Cardiac septum (tissue), 1 donor: ENCODE measurements at regions not wholly inside any gene's neighbourhood (a gene's known extent, or its start where the extent isn't known, plus 50 kb on each side); places are given as distances from the start of the nearest gene placed in this dataset.
"Not testable (repeated sequence)": the region's sequence is repeated elsewhere in the genome, so short reads cannot be mapped to it uniquely, and the experiment has no call there.

Experiments used
- DNase-seq: peaks from one replicate; pipeline ENCODE4 v3.0.0-alpha.2; 2020; ENCODE audit warnings: low spot score
- intact Hi-C: fragments of 100-400 bp; cut with DNase I; formaldehyde crosslinking; loops from one replicate; pipeline ENCODE4 v1.14.0; 2022
- donor health status: DM: no; HTN: no; CAD: no.

GRCh38 chr11:69569306-69570200 is 71.4 kb upstream of the CCND1 start:
- intact Hi-C loops: no loop called here
- DNase-seq: no peak

DNA sequence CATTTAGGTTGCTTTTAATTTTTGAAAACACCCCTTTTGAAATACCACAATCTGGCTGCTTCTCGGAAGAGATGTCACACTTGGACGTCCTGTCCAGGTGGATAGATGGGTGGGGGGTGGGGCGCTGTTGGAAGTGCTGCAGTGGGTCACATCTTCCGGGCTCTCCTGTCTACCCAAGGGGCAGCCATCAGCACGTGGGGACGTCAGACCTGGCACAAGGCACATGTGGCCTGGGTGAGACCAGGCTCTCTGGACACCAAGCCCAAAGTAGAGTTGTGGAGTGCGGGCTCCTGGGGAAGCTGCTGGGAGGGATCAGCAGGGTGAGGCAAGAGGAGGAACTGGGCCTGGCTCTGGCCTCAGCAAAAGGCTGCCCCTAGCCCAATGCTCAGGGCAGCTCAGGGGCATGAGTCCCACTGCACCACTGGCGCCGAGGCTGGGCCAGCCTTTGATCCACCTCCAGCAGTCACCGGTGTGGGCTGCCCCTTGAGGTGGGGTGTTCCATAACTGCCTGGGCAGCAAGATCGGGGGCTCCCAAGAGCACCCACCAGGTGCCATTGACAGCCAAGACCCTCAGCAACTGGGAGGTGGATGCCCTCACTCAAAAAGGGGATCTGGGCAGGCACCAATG is 68.6 kb upstream of the CCND1 start:
- no peak for DNase-seq

DNA sequence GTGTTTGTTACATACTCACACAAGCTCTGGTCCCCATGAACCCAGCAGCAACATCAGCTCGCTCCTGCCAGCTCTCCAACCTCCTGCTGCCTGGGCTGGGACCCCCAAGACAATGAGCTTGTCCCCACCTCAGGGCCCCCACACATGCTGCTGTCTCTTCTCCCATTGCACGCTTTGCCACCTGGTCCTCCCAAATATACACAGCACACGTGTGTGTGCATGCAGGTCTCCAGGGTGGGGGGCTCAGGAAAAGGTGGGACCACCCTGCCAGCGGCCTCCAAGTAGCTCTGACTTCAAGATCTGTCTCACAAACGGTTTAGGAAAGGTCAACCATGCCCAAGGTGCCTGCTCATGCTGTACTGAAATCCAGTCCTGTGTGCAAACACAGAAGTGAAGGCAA is 68.1 kb upstream of the CCND1 start:
- DNase-seq: no peak
- intact Hi-C loops: no loop called here

More for the DNA sequence above, 68.6 kb upstream of the CCND1 start:
- intact Hi-C loops: no loop called here

DNA sequence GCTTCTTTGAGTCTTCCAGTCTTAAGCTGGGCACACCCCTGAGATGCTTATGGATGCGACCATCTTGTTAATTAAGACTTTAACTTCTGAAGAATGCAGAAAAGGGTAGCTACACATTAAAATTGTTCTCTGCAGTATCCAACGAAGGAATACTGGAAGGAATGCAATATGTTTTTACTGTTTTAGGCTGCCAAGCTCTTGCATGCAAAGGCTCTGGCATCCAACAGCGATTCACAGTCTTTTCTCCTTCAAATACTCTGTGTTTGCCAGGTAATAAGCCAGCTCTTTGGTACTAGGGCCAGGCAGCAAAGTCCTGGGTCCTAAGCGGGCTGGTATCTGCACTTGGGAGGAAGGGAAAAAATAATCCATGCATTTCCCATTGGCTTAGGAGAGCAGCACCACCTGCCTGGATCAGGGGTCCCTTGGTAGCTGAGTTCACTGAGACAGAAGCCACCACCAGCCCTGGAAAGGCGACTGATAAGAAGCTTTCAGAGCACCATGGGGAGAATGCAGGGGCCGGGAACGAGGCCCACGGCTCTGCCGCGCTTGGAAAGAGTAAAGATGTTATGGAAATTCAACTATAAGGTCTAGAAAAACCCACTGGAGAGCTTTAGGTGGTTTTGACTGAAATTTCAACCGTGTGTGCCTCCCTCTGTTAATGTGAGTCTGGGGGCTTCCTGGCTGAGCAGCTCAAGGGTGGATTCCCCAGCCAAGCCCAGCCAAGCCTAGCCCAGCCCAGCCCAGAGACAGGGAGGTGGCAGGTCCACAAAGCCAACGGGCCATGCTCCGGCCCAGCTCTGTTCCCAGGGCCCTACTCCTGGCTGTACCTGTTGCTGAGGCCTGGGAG is 67.0 kb upstream of the CCND1 start:
- no peak for DNase-seq
- intact Hi-C loops: no loop called here

DNA sequence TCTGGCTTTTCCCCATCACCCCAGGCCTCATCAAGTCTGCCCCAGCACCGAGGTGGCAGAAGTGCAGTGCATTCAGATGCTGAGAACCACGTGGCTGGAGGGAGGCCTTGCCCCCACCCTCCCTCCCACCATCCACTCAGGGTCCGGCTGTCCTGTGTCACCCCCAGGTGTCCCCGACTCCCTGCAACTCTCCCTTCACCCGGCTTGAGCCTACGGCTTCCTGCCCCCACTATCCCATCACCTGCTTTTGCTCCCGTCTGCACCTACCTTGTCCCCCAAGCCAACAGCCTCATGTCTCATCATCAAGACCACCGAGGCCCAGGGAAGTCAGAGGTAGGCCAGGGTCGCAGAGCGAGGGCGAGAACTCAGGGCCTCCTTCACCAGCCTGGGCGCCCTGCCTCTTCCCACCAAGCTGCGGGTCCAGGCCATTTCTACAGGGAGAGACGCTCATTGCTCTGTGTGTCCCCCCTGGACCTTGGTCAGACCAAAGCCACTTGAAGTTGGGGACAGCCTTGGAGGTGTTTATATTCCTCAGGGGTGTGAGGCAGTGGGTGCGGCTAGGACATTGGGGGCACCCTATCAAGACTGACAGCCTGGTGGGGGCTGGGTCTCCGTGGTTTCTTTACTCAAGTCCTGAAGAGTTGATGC is 66.2 kb upstream of the CCND1 start:
- intact Hi-C loops: no loop called here
- no peak for DNase-seq

DNA sequence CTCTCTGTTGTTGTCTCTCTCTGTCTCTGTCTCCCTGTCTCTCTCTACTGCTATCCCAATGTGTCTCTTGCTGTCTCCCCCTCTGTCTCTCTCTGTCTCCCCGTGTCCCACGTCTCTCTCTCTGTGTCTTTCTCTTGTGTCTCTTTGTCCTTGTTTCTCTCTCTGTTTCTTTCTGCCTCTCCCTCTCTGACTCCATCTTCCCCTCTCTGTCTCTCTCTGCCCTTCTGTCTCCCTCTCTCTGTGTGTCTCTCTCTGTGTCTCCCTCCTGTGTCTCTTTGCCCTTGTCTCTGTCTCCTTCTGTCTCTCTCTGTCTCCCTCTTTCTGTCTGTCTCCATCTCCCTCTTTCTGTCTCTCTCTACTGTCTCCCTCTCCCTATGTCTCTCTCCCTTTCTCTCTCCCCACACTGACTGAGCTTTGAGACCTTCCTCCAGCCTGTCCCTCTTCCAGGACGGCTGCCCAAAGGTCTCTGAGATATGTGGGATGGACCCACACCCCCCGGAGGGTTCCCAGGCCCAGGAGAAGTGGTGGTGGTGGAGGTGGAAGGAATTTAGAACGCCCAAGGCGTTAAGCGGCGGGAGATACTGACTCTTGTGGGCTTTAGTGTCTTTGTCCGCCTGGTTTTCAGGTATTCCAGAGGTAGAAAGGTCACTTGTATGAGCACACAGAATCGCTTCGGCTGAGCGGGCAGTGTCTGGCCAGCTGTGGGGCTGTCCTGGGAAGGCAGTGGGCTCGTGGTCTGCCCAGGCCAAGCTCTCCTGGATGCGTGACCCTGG is 65.5 kb upstream of the CCND1 start:
- intact Hi-C loops: no loop called here
- DNase-seq: no peak

DNA sequence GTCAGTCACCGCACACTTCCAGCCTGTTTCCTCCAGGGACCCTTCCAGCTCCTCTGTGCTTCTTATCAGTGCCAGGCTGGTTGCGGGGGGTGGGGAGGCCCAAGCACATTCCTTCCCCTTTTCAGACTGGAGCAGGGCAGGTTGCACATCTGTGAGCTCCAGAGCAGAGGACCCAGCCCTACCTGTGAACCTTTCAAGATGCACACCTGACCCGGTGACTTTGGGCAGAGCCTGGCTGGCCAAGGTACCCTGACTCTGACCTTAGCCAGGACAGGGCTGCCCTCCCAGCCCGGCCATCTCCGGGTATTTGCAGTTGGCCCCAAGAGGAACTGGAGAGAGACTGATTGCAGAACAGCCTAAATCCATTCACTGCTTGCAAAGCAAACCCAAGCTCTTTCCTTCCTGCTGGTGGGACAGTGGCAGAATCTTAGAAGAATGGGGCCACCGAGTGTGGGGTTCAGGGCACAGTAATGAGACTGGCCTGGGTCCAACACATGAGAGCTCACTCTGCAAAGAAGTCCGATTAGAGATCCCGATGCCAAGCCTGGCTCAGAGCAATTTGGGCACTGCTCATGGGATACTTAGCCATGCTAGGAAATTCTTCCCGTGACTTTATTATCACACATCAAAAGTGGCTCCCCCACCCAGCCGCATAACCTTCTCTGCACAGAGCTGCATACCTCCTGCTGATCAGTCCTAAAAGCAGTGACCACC is 64.7 kb upstream of the CCND1 start:
- intact Hi-C loops: no loop called here
- no peak for DNase-seq

- no peak for DNase-seq
- intact Hi-C loops: no loop called here
Measured at GRCh38 chr11:69578167-69578566, 62.8 kb upstream of the CCND1 start.

- DNase-seq: no peak
- intact Hi-C loops: no loop called here
Measured at GRCh38 chr11:69580529-69580928, 60.4 kb upstream of the CCND1 start.

- DNase-seq: no peak
- intact Hi-C loops: no loop called here
Measured at GRCh38 chr11:69582756-69583467, 58.0 kb upstream of the CCND1 start.

DNA sequence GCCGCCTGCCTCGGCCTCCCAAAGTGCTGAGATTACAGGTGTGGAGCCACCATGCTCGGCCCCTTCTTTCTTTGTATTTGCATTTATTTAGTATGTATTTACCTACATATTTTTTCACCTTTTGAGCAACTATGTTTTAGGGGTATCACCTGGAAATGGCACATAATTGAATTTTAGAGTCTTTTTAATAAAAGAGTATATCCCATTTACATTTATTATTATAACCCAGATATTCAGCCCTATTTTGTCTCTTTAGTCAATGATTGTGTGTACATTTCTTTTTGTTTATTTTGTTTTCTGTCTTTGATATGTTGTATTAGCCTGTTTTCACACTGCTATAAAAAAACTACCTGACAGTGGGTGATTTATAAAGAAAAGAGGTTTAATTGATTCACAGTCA is 56.8 kb upstream of the CCND1 start:
- intact Hi-C loops: no loop called here
- no peak for DNase-seq

- intact Hi-C loops: no loop called here
- no peak for DNase-seq
Measured at GRCh38 chr11:69585385-69585784, 55.6 kb upstream of the CCND1 start.

- intact Hi-C loops: no loop called here
- DNase-seq: peak; percentile 24
Measured at GRCh38 chr11:69587454-69588090, 53.4 kb upstream of the CCND1 start.

DNA sequence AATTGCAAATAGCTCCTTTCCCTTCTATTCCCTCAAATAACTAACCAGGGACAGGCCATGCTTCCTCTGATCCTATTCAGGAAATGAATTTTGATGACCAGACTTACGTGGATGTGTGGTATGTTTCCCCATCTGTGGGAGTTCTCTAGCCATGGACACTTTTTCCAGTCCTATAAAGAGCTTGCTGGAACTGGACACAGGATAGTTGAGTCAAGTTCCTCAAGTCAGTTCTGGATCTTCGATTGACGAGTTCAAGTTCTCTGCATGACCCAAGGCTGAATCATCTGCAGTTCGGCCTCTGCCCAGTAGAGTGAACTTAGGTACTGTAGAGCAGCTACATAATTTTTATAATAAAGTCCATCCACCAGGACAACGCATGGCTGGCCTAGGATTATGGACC is 52.7 kb upstream of the CCND1 start:
- intact Hi-C loops: no loop called here
- peak; percentile 22 for DNase-seq

DNA sequence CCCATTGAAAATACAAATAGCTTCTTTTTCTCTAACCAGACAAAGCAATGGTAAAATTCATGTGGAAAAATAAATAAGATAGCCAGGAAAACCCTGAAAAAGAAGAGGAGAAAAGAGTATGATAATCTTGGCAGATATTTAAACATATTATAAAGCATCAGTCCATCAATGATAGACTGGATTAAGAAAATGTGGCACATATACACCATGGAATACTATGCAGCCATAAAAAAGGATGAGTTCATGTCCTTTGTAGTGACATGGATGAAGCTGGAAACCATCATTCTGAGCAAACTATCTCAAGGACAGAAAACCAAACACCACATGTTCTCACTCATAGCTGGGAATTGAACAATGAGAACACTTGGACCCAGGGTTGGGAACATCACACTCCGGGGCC is 50.9 kb upstream of the CCND1 start:
- DNase-seq, intact Hi-C loops: not testable (repeated sequence)
